ENCODE measurements at regions not wholly inside any gene's neighbourhood (a gene's known extent, or its start where the extent isn't known, plus 50 kb on each side); places are given as distances from the start of the nearest gene placed in this dataset.

DNA sequence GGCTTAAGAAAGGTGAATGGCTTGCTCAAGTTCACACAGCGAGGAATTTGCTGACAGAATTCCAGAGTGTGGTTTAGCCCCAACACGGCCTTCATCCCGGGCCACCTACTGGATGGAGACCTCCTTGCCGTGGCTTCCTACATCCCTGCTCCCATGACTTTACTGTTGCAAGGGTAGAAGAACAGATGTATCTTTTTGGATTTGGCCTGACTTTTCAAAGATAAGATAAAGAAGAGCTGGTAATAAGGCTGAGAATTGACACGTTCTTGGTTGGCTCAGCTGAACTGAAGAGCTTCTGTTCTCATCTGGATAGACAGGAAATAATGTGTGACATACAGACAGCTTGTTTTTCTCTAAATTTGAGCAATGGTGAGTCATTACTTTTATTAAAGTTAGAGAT lies 113.1 kb downstream of the KLF5 start:
- intact Hi-C loops (cut with micrococcal nuclease; ENCODE audit: unreplicated experiment): no loop called here

DNA sequence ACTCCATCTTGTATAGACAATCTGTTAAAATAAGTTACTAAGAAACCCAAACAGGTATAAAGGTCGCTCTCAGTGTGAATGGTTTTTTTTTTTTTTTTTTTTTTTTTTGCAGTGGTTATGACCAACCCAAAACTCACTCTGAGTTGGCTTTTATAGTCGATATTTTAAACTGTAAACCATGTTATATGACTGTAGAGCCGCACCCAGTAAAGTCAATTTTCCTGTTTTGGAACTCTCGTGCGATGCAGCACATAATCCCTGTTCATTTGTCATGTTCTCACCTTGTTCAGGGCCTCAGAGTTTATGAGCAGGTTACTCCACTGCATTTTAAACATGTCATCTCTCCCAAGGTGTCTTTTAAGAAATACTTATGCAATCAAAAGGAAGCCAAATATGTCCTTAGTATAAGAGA lies 112.5 kb downstream of the KLF5 start:
- no peaks in the 10 kb centered on the region for H3K27me3 ChIP-seq (ENCODE audit: control insufficient read depth, insufficient read depth, low read length)
- TF ChIP-seq TCF7L2 (IDR thresholded peaks at IDR 0.05; ENCODE audit: low read depth, low read length) (no peak), SIN3A (IDR thresholded peaks at IDR 0.05; ENCODE audit: borderline replicate concordance, insufficient read depth, low read depth, low read length) (no peak), POLR2AphosphoS5 (IDR thresholded peaks at IDR 0.05; ENCODE audit: low read depth, low read length) (no peak)
- TF ChIP-seq, protein P1, sequence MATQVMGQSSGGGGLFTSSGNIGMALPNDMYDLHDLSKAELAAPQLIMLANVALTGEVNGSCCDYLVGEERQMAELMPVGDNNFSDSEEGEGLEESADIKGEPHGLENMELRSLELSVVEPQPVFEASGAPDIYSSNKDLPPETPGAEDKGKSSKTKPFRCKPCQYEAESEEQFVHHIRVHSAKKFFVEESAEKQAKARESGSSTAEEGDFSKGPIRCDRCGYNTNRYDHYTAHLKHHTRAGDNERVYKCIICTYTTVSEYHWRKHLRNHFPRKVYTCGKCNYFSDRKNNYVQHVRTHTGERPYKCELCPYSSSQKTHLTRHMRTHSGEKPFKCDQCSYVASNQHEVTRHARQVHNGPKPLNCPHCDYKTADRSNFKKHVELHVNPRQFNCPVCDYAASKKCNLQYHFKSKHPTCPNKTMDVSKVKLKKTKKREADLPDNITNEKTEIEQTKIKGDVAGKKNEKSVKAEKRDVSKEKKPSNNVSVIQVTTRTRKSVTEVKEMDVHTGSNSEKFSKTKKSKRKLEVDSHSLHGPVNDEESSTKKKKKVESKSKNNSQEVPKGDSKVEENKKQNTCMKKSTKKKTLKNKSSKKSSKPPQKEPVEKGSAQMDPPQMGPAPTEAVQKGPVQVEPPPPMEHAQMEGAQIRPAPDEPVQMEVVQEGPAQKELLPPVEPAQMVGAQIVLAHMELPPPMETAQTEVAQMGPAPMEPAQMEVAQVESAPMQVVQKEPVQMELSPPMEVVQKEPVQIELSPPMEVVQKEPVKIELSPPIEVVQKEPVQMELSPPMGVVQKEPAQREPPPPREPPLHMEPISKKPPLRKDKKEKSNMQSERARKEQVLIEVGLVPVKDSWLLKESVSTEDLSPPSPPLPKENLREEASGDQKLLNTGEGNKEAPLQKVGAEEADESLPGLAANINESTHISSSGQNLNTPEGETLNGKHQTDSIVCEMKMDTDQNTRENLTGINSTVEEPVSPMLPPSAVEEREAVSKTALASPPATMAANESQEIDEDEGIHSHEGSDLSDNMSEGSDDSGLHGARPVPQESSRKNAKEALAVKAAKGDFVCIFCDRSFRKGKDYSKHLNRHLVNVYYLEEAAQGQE (IDR thresholded peaks at IDR 0.05; ENCODE audit: insufficient read depth in 1 of 2, low read depth in 2 of 2, low read length in 1 of 2): no peak
- TF ChIP-seq, protein P2, sequence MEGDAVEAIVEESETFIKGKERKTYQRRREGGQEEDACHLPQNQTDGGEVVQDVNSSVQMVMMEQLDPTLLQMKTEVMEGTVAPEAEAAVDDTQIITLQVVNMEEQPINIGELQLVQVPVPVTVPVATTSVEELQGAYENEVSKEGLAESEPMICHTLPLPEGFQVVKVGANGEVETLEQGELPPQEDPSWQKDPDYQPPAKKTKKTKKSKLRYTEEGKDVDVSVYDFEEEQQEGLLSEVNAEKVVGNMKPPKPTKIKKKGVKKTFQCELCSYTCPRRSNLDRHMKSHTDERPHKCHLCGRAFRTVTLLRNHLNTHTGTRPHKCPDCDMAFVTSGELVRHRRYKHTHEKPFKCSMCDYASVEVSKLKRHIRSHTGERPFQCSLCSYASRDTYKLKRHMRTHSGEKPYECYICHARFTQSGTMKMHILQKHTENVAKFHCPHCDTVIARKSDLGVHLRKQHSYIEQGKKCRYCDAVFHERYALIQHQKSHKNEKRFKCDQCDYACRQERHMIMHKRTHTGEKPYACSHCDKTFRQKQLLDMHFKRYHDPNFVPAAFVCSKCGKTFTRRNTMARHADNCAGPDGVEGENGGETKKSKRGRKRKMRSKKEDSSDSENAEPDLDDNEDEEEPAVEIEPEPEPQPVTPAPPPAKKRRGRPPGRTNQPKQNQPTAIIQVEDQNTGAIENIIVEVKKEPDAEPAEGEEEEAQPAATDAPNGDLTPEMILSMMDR (IDR thresholded peaks at IDR 0.05): no peak
- ChIA-PET CTCF (no interaction called here), POLR2A (no interaction called here)
- H3K27ac ChIP-seq (ENCODE audit: low read length): no peak overlapping the region
- in situ Hi-C loops (cut with HindIII; ENCODE audit: low pct_unique_long_range_greater_than_20kb, low sequenced_read_pairs): no loop called here
- no TSS peak for BruUV-seq (replicated peaks)
- no peaks in the 10 kb centered on the region for H3K4me1 ChIP-seq (ENCODE audit: control insufficient read depth, insufficient read depth, low read length)
- intact Hi-C loops (cut with micrococcal nuclease; ENCODE audit: unreplicated experiment): no loop called here
- H3K36me3 ChIP-seq (ENCODE audit: control insufficient read depth, insufficient read depth, low read length): no peaks in the 10 kb centered on the region
- DNase-seq (ENCODE audit: low read depth, low spot score): no peak
- H3K9me3 ChIP-seq (ENCODE audit: control insufficient read depth, insufficient read depth, low read depth, low read length): no peaks in the 10 kb centered on the region
- no peak for ATAC-seq
- H3K4me3 ChIP-seq (ENCODE audit: low read depth in 2 of 2, low read length in 2 of 2): no peak overlapping the region

More for the DNA sequence above, 113.1 kb downstream of the KLF5 start:
- no peak overlapping the region for H3K27ac ChIP-seq (ENCODE audit: low read length)
- no peaks in the 10 kb centered on the region for H3K27me3 ChIP-seq (ENCODE audit: control insufficient read depth, insufficient read depth, low read length)
- ATAC-seq (no peak), DNase-seq (ENCODE audit: low read depth, low spot score) (no peak)
- ChIA-PET POLR2A (no interaction called here), CTCF (no interaction called here)
- no peaks in the 10 kb centered on the region for H3K4me1 ChIP-seq (ENCODE audit: control insufficient read depth, insufficient read depth, low read length)
- TF ChIP-seq, protein P1 (IDR thresholded peaks at IDR 0.05; ENCODE audit: insufficient read depth in 1 of 2, low read depth in 2 of 2, low read length in 1 of 2): no peak
- no peak for TF ChIP-seq SIN3A (IDR thresholded peaks at IDR 0.05; ENCODE audit: borderline replicate concordance, insufficient read depth, low read depth, low read length)
- TF ChIP-seq, protein P2 (IDR thresholded peaks at IDR 0.05): no peak
- TF ChIP-seq POLR2AphosphoS5 (IDR thresholded peaks at IDR 0.05; ENCODE audit: low read depth, low read length): no peak
- TF ChIP-seq TCF7L2 (IDR thresholded peaks at IDR 0.05; ENCODE audit: low read depth, low read length): no peak
- BruUV-seq (replicated peaks): no TSS peak
- H3K4me3 ChIP-seq (ENCODE audit: low read depth in 2 of 2, low read length in 2 of 2): no peak overlapping the region
- H3K36me3 ChIP-seq (ENCODE audit: control insufficient read depth, insufficient read depth, low read length): no peaks in the 10 kb centered on the region
- no peaks in the 10 kb centered on the region for H3K9me3 ChIP-seq (ENCODE audit: control insufficient read depth, insufficient read depth, low read depth, low read length)
- in situ Hi-C loops (cut with HindIII; ENCODE audit: low pct_unique_long_range_greater_than_20kb, low sequenced_read_pairs): no loop called here
